Hematopoietic multipotent progenitor cell treated with erythropoietin and hydrocortisone succinate and interleukin-3 and kit ligand, for 6 days (in vitro differentiated cells): ENCODE measurements at regions not wholly inside any gene's neighbourhood (a gene's known extent, or its start where the extent isn't known, plus 50 kb on each side); places are given as distances from the start of the nearest gene placed in this dataset.
A peak's percentile ranks its signal among the peaks of the same experiment; 100 is the strongest.

Experiments
- DNase-seq: peaks from one replicate; pipeline ENCODE4 v3.0.0-alpha.2; 2015

- DNase-seq: no peak
These were observed 72.9 kb upstream of the HK2 start for GRCh38 chr2:74760875-74761630.

- peak; percentile 66 for DNase-seq
These were observed 71.1 kb upstream of the HK2 start for GRCh38 chr2:74762789-74763188.

GRCh38 chr2:74763962-74764428, 69.9 kb upstream of the HK2 start:
- no peak for DNase-seq

- peak; percentile 37 for DNase-seq
These were observed 69.3 kb upstream of the HK2 start for GRCh38 chr2:74764429-74765272.

GRCh38 chr2:74766780-74767179, 67.1 kb upstream of the HK2 start:
- DNase-seq: no peak

- no peak for DNase-seq
These were observed 66.3 kb upstream of the HK2 start for GRCh38 chr2:74767618-74768017.

GRCh38 chr2:74768401-74768914, 65.5 kb upstream of the HK2 start:
- DNase-seq: no peak

GRCh38 chr2:74772046-74772445, 61.9 kb upstream of the HK2 start:
- DNase-seq: no peak

- no peak for DNase-seq
These were observed 56.6 kb upstream of the HK2 start for GRCh38 chr2:74777161-74777900.

- DNase-seq: no peak
These were observed 55.3 kb upstream of the HK2 start for GRCh38 chr2:74778381-74779264.

GRCh38 chr2:74779265-74779558, 54.7 kb upstream of the HK2 start:
- DNase-seq: no peak

GRCh38 chr2:74779587-74780135, 54.3 kb upstream of the HK2 start:
- no peak for DNase-seq
